OCI-LY3 (cell line): ENCODE measurements at regions not wholly inside any gene's neighbourhood (a gene's known extent, or its start where the extent isn't known, plus 50 kb on each side); places are given as distances from the start of the nearest gene placed in this dataset.

Experiments
- CTCF ChIP-seq: fragments of 200-600, 300-600 bp; sonication (generic); IDR thresholded peaks from 2 replicates; pipeline ENCODE4 v1.5.1; 2014; ENCODE audit warnings: antibody characterized with exemption, low read length, low read depth
- EZH2phosphoT487 ChIP-seq: fragments of 200-600 bp; shearing (Covaris generic); IDR thresholded peaks from 2 replicates; pipeline ENCODE4 v1.6.1; 2018; ENCODE audit warnings: antibody characterized with exemption, mixed run types, low read depth

GRCh38 chr2:239768031-239768790 is 256.9 kb downstream of the NDUFA10 start:
- no peak for TF ChIP-seq CTCF
- TF ChIP-seq EZH2phosphoT487 = no peak
